DMS153 (cell line): ENCODE measurements at regions not wholly inside any gene's neighbourhood (a gene's known extent, or its start where the extent isn't known, plus 50 kb on each side); places are given as distances from the start of the nearest gene placed in this dataset.

Experiments
- DNase-seq: peaks from one replicate; lab custom pipeline; 2025; lab: John Stamatoyannopoulos, UW

GRCh38 chr2:2472044-2472443 lies 141.0 kb upstream of the MYT1L start:
- DNase-seq = no peak

- DNase-seq = no peak
Observed at GRCh38 chr2:2466534-2466933, 135.5 kb upstream of the MYT1L start.

GRCh38 chr2:2464643-2465042 lies 133.6 kb upstream of the MYT1L start:
- DNase-seq = peak; percentile 96

DNA sequence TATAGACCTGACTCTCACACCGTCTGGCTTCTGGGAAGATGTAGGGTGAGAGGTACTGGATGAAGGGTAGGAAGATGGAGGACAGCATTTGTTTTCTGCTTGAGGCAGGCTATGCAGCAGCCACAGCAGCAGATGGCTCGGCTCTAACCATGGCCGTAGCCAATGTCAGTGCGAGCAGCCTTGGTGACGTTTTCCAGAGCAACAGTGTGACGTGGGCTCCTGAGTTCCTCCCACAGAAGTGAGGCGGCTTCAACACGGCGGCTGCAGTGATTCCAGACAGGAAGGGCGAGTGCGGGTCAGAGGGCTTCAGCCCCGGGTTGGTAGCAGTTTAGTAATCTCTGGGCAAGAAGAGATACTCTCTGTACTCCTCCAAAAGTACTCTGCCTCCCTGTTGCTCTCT lies 133.0 kb upstream of the MYT1L start:
- DNase-seq = peak; percentile 76

GRCh38 chr2:2456721-2457120 lies 125.6 kb upstream of the MYT1L start:
- no peak for DNase-seq

- no peak for DNase-seq
Observed at GRCh38 chr2:2455151-2455550, 124.1 kb upstream of the MYT1L start.

DNA sequence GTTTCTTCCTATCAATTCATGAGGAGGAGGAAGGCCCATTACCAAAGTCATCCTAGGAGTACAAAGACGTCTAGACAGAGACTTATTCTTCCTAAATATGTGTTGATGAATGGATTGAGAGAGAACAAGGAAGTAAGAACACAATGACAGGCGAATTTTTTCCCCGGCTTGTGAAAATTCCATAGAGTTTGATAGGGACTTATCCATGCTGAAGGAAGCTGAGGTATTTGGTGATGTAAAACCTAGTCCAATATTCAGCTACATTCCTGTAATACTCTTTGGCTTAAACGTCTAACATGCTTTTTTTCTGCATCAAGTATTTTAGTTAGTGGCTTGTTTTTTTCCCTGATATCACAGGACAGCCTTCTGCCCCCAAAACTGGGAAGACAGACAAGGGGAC lies 121.9 kb upstream of the MYT1L start:
- no peak for DNase-seq

GRCh38 chr2:2451275-2451674 lies 120.2 kb upstream of the MYT1L start:
- peak; percentile 64 for DNase-seq

GRCh38 chr2:2448178-2448577 lies 117.1 kb upstream of the MYT1L start:
- DNase-seq = no peak

- no peak for DNase-seq
Observed at GRCh38 chr2:2422621-2423020, 91.5 kb upstream of the MYT1L start.

- no peak for DNase-seq
Observed at GRCh38 chr2:2413525-2413924, 82.5 kb upstream of the MYT1L start.

DNA sequence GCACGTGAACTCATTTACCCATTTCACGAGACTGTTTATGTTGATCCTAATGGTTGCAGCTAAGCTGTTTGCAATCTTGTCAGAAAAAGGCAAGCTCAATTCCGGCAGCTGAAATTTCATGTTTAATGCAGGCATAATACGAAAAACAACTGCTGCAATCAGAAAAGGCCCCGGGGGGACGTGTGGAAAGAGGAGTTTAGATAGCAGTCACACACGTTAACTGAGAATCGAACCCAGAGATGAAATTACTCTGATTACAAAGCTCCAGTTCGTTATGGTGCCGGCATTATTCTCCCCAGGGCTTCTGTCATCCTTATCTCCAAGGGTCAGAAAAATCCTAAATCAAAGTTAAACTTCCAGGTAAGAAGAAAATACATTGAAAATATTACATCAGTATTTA lies 79.9 kb upstream of the MYT1L start:
- no peak for DNase-seq

GRCh38 chr2:2409481-2409880 lies 78.4 kb upstream of the MYT1L start:
- no peak for DNase-seq

DNA sequence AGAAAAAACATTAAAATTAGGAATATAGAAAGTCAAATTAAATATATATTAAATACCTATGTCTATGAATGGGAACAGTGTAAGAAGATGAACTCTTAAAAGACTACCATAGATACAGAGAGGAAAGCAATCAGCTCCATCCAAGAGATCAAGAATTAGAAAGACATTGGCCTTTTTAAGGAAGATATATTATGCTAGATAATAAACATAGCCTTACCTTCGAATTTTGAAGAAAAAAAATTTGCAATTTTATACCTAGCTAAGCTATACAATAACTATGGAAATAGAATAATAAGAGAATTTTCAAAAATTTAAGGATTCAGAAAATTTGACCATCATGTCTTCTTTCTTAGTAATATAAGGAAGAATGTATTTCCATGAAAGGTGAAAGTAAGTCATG lies 74.7 kb upstream of the MYT1L start:
- DNase-seq = no peak

DNA sequence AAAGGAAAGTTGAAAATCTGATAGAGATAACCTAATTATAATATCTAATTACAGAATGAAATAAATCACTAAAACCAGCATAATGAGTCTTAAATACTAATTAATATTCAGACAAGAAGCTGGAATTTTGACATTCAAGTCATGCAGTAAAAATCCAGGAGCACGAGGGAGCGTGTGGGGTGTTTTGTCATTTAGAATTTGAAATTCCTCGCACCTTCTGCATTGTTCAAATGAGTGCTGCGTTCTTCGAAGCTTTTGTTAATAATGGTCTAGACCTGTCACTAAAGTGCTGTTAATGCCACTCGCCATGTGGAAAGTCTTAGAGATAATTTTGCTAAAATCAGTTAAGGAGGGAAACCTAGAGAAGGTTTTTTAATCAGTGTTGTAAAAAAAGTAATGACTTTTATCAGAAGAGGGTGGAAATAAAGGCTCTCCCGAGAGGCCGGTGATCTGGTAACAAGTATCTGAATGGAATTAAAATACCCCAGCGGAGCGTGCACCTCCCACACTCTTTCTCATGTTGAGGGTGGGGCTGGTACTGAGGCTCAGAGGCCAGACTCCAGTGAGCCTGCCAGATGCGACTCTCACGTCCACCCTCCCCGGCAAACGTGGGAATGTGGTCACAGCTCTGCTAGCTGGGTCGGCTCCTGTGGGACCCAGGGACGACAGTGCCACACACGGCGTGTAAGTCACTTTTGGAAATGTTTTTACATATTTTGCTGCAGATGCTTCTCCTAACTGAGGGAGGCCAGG lies 69.4 kb upstream of the MYT1L start:
- no peak for DNase-seq

DNA sequence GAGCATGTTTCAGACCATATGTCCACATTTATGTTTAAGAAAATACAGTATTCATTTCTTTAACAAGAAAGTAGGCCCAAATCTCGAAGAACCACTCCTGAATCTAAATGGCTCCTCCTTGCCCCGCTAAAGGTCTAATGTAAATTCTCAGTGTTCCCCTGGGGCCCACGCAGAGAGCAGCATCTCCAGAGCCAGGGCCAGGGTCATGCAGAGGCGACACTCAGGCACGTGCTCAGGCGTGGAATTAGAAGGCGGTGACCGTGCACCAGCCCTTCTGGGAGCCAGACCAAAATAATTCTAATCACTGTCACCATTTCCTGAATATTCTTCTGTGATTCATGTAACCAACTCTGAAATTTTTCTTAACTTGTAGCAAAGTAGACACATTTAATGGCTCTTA lies 68.3 kb upstream of the MYT1L start:
- DNase-seq = no peak

GRCh38 chr2:2392332-2392731 lies 61.3 kb upstream of the MYT1L start:
- DNase-seq = no peak

- no peak for DNase-seq
Observed at GRCh38 chr2:2389215-2389614, 58.1 kb upstream of the MYT1L start.
